Endothelial cell of umbilical vein (primary cell): ENCODE measurements at regions not wholly inside any gene's neighbourhood (a gene's known extent, or its start where the extent isn't known, plus 50 kb on each side); places are given as distances from the start of the nearest gene placed in this dataset.

Source experiments
- EZH2 ChIP-seq: IDR thresholded peaks from 2 replicates; pipeline ENCODE4 v1.6.1; 2012; ENCODE audit warnings: borderline replicate concordance, low read depth, mild to moderate bottlenecking, moderate library complexity, low read length, inconsistent platforms; ENCODE audit not compliant: severe bottlenecking
- FOS ChIP-seq: IDR thresholded peaks from 2 replicates; pipeline ENCODE4 v1.6.1; 2011; ENCODE audit warnings: mild to moderate bottlenecking, low read length, moderate library complexity, borderline replicate concordance; ENCODE audit not compliant: insufficient read depth
- MYC ChIP-seq: IDR thresholded peaks from one replicate; pipeline ENCODE4 v1.6.1; 2011; ENCODE audit warnings: mild to moderate bottlenecking, low read depth, low read length
- POLR2A ChIP-seq: IDR thresholded peaks from 2 replicates; pipeline ENCODE4 v1.6.1; 2012; ENCODE audit warnings: low read depth, mild to moderate bottlenecking, control low read depth, low read length
- POLR2AphosphoS5 ChIP-seq: IDR thresholded peaks from 2 replicates; pipeline ENCODE4 v1.6.1; 2012; ENCODE audit warnings: low read depth, mild to moderate bottlenecking, control low read depth, low read length, moderate library complexity; ENCODE audit not compliant: insufficient read depth
- TF ChIP-seq, protein P1 (sequence below), 2 donors: IDR thresholded peaks; 1 replicate in 1 of 2; 2 replicates in 1 of 2; pipeline ENCODE4 v1.5.1; 2011; ENCODE audit warnings: low read length in 2 of 2, mild to moderate bottlenecking in 2 of 2, moderate library complexity in 2 of 2, control low read depth in 1 of 2, inconsistent platforms in 1 of 2, low read depth in 1 of 2; ENCODE audit not compliant: insufficient read depth in 1 of 2; ENCODE audit errors: extremely low read depth in 1 of 2
- TF ChIP-seq, protein P2 (sequence below): IDR thresholded peaks from 2 replicates; pipeline ENCODE4 v1.6.1; 2011; ENCODE audit not compliant: insufficient read depth, insufficient read length

DNA sequence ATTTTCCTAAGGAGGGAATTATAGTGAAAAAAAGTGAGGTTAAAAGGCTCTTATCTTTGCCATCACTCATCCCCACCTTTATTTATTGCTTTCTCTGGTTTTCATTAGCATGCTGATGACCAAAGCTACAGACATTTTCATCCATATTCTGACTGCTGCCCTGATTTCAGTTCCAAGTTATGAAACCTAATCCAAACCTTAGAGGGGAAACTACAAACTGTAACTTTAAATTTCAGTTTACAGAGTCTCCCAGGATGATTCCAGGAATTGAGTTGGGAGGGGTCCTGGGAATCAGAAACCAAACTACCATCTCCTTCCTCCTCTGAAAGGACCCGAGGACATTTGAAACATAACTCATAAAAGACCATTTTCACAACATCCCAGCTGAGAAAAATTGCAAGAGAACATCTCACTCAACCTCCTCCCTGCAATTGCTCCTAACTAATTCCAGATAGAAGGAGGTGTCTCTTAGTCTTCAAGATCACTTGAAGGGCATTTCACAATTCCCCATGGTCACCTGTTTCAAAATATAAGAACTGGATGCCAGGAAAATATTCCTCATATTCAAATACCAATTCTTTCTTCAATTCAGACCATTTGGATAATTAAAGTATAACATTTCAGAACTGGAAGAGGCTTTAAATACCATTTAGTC lies 520.6 kb downstream of the TNS1 start:
- TF ChIP-seq, protein P1, sequence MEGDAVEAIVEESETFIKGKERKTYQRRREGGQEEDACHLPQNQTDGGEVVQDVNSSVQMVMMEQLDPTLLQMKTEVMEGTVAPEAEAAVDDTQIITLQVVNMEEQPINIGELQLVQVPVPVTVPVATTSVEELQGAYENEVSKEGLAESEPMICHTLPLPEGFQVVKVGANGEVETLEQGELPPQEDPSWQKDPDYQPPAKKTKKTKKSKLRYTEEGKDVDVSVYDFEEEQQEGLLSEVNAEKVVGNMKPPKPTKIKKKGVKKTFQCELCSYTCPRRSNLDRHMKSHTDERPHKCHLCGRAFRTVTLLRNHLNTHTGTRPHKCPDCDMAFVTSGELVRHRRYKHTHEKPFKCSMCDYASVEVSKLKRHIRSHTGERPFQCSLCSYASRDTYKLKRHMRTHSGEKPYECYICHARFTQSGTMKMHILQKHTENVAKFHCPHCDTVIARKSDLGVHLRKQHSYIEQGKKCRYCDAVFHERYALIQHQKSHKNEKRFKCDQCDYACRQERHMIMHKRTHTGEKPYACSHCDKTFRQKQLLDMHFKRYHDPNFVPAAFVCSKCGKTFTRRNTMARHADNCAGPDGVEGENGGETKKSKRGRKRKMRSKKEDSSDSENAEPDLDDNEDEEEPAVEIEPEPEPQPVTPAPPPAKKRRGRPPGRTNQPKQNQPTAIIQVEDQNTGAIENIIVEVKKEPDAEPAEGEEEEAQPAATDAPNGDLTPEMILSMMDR (IDR thresholded peaks at IDR 0.05; ENCODE audit: extremely low read depth in 1 of 2, insufficient read depth in 1 of 2, low read depth in 1 of 2, low read length in 2 of 2): no peak
- TF ChIP-seq MYC (no peak), POLR2A (no peak), POLR2AphosphoS5 (no peak), EZH2 (no peak), FOS (no peak)
- TF ChIP-seq, protein P2, sequence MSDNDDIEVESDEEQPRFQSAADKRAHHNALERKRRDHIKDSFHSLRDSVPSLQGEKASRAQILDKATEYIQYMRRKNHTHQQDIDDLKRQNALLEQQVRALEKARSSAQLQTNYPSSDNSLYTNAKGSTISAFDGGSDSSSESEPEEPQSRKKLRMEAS: no peak
